PC-3 (cell line): ENCODE measurements at regions not wholly inside any gene's neighbourhood (a gene's known extent, or its start where the extent isn't known, plus 50 kb on each side); places are given as distances from the start of the nearest gene placed in this dataset.

Experiments
- CTCF ChIP-seq: fragments of 300-600 bp; sonication (generic); conservative IDR thresholded peaks from 2 replicates; pipeline ENCODE4 v1.5.1; 2017; ENCODE audit warnings: antibody characterized with exemption, low read depth, mild to moderate bottlenecking, low read length
- EZH2 ChIP-seq: fragments of 300-600 bp; sonication (generic); IDR thresholded peaks from one replicate; pipeline ENCODE4 v1.6.1; 2017; ENCODE audit warnings: antibody characterized with exemption, mild to moderate bottlenecking, low read length; ENCODE audit not compliant: unreplicated experiment

GRCh38 chr10:65065278-65065677 is 1544.1 kb downstream of the REEP3 start:
- TF ChIP-seq CTCF (0 out of 2 replicates have a peak, but pooled peaks have one; percentile 20), EZH2 (no peak)
